Retina (tissue), 1 donor: ENCODE measurements at regions not wholly inside any gene's neighbourhood (a gene's known extent, or its start where the extent isn't known, plus 50 kb on each side); places are given as distances from the start of the nearest gene placed in this dataset.
A peak's percentile ranks its signal among the peaks of the same experiment; 100 is the strongest.
"Not testable (repeated sequence)": the region's sequence is repeated elsewhere in the genome, so short reads cannot be mapped to it uniquely, and the experiment has no call there.

Experiments
- DNase-seq: peaks from one replicate; pipeline ENCODE4 v3.0.0-alpha.2; 2016

DNA sequence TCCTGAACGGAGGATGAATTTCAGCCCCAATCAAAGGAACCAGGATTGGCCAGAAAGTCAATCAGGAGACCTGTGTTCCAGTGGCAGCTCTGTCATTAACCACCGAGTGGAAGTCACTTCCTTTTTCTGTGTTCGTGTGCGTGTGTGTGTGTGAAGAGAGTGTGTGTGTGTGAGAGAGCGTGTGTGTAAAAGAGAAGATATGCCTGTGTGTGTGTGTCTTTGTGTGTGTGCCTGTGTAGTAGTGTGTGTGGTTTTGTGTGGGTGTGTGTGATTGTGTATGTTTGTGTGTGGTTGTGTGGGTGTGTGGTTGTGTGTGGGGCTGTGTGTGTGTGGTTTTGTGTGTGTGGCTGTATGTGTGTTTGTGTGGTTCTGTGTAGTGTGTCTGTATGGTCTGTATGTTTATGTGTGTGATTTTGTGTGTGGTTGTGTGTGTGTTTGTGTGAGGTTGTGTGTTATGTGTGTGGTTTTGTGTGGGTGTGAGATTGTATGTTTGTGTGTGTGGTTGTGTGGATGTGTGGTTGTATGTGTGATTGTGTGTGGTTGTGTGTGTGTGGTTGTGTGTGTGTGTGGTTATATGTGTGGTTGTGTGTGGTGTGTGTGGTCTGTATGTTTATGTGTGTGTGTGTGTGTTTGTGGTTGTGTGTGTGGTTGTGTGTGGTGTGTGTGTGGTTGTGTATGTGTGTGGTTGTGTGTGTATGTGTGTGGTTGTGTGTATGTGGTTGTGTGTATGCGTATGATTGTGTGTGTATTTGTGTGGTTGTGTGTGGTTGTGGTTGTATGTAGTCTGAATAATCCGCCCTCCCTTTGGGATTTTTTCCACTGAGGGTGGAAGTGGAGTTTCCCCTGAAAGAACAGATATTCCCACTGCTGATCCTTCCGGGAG lies 314.4 kb downstream of the SHQ1 start:
- DNase-seq: no peak

DNA sequence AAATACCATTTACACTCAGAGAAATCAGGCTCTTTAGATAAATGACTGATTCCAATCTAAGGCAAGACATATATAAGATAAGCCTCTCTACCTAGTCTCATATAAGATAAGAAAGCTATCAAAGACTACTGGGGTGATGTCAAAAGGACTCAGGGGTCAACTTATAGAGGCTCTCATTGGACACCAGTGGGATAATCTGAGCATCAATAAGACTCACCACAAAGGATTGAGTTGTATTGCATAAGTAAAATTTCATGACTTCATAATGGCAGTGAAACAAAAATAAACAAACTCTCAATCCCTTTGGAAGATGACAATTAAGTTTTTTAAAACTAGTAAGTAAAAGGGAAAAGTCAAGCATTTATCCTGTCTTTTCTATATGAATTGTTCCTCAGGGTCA lies 317.8 kb downstream of the SHQ1 start:
- DNase-seq: no peak

DNA sequence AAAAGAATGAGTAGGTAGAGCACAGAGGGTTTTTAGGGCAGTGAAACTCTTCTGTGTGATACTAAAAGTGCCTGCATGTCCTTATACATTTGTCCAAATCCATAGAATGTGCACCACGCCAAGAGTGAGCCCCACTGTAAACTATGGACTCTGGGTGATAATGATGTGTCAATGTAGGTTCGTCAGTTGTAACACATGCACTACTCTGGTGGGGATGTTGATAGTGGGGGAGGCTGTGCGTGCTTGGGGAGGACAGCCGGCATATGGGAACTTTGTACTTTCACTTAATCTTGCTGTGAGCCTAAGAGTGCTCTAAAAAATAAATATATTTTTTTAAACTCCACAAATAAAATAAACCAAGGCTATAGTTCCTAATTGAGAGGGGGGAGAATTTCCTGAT lies 319.2 kb downstream of the SHQ1 start:
- no peak for DNase-seq

DNA sequence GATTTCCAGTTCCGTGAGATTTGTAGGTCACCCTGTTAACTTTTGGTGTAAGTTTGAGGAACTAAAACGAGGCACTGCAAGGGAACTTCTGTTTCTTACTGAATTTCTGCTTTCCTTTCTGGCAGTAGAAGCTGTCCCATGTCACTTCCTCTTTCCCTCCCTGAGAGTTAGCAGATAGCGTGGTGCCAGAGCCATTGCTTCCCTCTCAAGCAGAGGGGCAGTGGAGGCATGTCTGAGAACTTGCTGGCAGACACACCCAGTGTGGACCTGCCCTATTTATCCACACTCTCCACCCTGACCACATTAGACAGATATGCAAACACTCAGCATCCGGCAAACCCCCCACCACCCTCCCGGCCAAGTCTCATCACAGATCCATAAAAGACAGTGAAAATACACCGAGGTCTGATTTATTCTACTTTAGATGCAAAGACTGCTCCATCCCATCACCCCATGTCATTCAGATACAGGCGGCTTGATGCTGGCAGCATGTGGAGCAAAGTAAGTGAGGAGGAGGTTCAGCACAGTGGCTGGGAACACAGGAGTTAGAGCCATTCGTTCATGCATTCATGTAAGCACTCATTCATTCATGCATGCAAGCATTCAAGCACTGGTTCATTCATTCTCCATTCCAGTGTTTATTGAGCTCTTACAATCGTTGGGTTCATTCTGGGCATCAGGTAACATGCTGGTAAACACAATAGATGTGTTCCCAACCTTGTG lies 324.7 kb downstream of the SHQ1 start:
- no peak for DNase-seq

DNA sequence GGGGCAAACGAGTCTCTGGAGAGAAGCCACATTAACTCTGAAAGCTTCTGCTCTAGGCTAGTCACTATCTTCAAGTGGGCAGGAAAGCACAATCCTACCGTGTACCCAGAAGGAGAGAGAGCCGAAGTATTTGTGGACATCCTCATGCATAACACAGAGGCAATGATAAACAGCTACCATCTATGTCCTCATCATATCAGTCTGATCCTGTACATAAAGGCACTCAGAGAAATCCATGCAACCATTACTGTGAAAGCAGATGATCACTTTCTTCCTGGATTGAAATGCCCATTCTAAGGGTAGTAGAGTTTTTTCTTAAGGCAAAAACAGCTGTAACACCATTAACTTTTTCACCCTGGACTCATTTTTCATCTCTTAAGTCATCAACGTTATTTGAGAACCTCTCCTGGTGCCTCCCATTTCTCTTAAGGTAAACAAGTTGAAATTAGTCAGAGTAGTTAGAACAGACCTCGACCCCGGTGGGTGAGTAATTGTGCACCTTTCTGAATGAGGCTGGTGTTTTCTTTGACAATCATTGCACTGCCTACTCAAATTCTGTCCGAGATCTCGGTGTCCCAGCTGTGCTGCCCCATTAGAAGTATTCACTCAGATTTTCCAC lies 327.4 kb downstream of the SHQ1 start:
- no peak for DNase-seq

DNA sequence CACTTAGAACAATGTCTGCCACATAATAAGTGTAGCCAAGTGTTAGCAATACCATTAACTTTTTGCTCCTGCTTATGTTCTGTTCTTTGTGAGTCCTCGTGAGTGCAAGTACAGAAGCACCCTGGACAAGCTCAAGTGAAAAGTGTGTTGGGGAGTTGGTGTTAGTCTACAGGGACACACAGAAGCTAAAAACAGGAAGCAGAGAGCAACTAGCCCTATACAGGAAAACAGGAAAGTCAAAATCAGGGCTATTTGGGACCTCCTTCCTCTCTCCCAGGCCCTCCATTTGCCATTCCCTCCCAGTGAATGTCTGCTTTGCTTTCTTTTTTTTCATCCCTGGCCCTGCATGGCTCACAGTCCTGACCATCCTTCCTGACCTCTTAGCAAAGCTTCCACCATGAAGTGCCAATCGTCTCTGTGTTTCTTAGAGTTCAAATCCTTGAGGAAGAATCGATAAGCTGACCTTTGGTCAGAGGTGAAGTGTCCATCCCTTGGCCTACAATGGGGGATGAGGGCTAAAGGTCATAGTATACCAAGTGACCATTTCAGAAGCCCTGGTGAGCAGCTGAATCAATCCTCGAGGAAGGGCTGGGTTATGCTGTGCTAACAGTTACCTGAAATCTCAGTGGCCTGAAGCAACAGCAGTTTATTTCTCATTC lies 328.2 kb downstream of the SHQ1 start:
- DNase-seq: no peak

DNA sequence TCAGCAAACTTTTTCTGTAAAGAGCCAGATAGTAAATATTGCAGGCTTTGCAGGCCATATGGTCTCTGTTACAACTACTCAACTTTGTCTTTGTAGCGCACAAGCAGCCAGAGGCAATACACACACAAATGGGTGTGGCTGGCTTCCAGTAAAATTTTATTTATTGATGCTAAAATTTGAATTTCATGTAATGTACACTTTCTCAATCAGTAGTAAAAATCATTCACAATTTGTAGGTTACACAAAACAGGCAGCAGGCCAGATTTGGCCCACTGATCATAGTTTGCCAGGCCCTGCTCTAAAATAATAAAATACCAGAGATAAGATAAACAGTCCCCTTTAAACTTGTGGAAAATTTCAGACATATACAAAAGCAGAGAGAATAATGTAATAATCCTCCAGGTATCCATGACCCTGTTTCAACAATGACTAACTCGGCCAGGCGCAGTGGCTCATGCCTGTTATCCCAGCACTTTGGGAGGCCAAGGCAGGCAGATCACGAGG lies 330.3 kb downstream of the SHQ1 start:
- no peak for DNase-seq

DNA sequence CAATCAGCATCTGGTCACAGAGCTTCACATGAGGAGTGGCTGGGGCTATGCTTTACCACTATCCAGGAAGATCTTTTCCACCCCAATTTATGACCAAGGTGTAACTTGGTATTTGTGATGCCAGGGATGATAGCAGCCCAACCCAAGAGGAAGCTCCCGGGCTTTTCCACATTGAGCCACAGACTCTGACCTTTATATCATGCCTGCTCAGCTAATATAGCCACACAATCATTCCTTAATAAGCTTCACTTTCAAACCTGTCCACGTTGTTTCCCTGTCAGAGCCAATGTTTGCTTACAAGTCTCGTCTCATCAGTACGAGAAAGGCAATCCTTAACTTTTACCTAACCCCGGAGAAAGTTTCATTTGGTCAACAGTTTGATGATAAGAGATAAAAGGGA lies 330.9 kb downstream of the SHQ1 start:
- DNase-seq: no peak

DNA sequence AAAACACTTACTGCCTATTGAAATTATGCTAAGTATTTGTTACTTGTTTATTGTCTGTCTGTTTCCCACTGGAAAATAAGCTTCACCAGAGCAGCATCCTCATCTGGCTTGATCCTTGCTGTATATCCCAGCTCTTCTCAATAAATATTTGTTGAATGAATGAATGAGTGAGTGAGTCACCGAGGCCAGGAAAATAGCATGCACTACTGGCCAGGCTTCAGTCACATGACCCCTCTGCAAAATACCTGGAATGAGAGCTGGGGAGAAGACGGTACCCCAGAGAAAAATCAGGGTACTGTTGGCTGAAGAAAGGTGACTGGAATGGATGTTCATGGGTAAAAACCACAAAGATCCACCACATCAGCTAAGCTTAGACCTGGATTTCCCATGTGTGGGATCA lies 331.9 kb downstream of the SHQ1 start:
- DNase-seq: no peak

DNA sequence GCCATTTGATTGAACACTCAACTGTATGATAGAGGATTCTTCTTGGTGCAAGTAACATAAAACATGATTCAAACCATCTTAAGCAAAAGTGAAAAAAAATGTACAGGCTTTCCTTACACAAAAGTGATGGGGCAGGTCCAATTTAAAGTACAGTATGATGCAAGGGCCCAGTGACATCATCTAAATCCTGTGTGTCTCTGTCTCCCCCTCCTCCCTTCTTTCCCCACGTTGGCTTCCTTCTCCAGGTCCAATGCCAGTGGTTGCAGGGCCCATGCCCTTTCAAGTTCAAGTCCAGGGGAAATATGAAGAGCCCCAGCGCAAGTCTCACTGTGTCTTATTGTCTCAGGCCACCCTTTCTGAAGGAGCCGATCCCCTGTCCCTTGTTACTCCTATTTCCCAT lies 332.3 kb downstream of the SHQ1 start:
- DNase-seq: no peak

DNA sequence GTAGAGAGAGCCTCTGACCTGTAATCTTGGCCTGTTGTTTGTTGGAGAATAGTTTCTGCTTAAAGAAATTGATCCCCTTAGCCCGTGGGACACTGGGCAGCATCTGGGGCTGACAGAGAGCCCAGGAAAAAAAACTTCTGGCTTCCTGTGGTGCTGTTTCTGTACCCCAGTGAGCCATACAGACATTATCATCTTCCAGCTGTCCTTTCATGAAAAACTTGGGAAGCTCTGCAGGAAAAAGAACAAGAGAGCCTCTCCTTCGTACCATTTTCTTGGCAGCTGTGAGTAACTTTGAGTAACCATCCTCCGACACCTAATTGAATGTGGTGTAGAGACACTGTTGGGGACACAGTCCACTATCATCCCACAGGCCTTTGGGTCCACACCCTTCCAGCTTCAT lies 333.0 kb downstream of the SHQ1 start:
- no peak for DNase-seq

DNA sequence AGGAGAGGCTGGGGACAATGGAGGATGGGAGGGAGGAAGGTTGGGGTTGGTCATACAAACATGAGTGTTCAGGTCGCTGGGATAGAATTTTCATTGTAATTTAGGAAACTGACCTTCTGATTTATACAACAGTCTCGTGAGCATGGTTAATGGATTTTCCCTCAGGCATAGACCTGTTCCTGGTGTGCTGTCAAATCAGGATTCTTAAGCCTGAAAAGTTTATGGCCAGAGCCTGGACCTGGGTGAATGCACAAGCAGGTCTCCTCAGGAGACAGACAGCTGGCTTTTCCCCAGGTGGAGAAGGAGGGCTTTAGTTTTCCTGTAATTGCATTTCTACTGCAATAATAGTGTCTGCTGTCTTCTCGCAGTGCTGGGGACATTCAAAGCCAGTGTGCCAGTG lies 338.0 kb downstream of the SHQ1 start:
- no peak for DNase-seq

DNA sequence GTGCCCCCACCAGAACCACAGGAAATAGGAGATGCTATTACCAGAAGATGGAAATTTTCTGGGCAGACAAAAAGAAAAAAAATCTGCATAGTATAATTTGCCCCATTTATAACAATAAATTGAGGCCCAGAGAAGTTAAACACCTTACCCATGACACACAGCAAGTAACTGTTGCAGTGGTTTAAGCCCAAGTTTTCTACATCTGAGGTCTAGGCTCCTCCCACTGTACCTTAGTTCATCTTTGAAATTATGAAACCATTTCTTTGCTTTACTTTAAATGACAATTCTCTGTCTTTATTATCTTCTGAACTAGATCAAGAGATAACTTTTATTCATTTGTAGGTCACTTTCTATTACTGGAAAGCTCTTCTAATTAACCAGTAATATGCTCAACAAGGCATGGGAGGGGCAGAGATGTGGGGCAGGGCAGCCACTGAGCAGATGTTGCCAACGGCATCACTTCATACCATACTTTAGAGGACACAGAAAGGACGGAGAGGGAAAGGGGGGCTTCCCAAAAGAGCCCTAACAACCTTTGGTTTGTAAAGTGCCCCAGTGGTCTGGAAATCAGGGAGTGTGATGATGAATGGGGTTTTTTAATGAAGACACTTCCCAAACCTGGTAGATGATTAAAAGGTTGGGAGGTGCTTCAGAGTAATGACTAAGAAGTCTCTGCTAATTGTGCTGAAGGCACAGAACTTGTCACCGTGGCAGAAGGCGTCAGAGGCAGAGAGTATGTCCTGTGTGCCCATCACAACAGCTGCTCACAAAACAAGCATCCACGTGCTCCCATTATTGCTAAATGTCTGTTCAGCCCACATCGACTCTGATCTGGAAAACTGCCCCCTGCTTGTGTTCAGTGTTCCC lies 342.5 kb downstream of the SHQ1 start:
- no peak for DNase-seq

DNA sequence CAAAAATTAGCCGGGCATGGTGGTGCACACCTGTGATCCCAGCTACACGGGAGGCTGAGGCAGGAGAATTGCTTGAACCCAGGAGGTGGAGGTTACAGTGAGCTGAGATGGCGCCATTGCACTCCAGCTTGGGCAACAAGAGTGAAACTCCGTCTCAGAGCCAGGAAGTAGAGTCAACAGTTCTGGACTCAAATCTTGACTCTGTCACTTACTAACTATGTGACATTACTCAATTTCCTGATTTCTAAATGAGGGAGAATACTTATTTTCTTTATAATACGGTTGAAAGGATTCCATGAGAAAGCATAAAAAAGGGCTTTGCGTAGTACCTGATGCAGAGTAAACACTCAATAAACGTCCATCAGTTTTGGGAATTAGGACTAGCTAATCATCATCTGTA lies 350.7 kb downstream of the SHQ1 start:
- not testable (repeated sequence) for DNase-seq

DNA sequence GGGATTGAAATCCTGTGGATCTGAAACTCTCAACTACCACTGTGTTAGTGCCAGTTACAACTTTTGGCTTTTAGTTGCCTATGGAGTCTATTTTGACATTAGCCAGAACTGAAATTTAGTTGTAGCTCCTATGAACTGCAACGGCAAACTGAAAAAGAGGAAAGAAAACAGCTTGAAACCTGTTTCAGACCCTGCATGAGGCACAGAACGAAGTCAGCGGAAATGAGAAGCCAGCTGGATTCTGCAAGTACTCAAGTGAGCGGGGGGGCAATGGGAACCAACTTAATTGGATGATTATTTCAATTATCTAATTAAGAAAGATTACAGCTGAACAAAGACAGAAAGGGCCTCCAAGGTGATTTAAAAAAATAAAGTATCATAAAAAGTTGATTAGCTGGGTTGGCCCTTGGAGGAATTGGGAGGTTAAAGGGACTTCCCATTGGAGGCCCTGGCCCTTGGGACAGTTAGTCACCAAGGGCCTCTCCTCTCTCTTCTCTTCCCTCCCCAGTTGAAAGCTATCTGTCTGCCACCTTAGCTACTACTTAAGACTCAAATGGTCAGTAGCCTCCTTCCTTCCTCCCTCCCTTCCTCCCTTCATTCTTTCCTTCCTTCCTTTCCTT lies 352.1 kb downstream of the SHQ1 start:
- no peak for DNase-seq

DNA sequence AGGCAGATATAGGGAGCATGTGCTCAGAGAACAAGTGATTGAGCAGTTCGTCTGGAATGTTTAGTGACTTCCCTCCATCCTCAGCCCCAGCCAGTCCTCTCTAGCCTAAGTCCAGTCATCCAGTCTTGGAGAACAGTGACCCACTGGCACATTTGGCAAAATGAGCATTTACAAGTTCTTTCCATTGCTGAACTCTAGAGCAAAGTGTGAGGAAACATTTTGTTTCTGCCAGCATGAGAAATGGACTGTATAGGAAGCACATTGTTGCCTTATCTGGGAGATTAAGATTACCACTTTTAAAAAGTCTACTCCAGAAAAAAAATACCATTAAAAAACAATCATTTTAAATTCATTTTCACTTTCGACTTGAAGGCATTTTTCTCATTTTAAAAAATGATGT lies 353.6 kb downstream of the SHQ1 start:
- DNase-seq: no peak

DNA sequence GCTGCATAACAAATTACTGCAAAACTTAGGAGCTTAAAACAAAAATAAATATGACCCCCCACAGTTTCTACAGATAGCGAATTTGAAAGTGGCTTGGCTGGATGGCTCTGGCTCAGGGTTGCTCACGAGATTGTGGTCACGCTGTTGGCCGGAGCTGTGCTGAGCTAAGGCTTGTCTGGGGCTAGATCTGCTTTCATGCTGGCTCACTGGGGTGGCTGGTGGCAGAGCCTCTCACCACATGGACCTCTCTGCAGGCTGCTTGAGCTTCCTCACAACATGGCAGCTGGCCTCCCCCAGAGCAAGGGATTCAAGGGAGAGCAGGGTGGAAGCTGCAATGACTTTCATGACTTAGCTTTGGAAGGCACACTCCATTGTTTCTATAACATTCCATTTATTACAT lies 354.1 kb downstream of the SHQ1 start:
- no peak for DNase-seq

DNA sequence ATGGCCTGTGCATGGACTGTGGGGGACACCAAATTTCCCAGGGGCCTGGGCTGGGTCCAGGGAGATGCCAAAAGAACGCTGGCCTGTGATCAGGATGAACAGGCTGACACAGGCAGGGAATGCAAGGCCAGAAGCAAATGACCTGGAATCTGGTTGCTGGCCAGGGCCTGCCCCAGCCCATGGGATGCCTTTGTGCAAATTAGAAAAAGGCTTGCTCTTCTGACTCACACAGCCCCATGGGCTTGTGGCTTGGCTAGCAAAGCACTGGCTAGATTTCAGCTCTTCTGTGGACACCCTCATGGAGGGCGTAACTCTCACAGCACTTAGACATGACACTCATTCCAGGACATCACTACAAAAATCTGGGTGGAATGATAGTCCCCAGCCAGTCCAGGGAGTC lies 356.0 kb downstream of the SHQ1 start:
- DNase-seq: no peak

DNA sequence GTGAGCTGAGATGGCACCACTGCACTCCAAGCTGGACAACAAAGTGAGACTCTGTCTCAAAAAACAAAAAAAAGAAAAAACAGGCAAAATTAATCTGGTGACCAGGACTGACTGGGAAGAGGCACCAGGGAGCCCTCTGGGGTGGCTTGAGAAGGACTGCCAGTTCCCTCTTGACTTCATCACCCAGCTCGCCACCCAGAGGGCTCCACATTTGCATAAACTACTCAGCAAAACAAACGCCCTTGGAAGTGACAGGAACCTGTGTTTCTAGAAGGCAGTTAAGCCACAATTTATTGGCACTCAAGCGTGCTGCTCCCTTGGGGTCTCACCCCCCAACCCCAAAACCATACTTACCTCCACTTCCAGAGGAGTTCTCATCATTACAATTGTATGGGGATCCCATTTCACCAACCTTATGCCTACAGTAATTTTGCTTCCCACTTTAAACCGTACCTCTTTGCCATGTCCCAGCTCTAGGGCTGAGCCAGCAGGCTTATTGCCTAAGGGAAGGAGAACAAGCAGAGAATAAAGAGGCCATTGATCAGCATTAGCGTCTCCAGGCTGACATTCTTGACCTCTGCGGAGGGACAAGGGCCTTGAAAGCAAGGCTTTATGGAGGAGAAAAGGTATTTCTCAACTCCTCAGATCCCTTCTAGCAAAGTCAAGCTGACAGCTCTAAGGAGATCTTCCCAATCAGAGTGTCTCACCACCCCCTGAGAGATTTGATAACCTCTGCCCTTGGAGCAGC lies 357.4 kb downstream of the SHQ1 start:
- DNase-seq: peak; percentile 48

DNA sequence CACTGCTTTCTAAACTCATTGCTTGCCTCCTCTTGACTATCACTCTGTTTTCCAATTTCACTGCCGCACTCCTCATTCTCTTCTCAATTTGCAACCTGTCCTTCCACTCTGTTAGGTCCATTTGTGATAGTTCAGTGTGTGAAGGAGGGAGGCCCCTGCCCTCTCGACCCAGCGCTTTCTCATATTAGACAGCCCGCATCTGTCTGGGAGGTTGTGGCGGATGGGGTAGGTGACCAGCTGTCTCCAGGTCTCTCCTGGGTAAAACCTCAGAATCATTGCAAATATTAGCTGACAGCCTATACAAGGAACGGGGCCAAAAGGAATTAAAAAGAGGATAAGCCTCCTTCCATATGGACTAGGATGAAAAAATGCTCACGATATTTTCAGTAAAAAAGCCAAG lies 358.3 kb downstream of the SHQ1 start:
- peak; percentile 45 for DNase-seq

DNA sequence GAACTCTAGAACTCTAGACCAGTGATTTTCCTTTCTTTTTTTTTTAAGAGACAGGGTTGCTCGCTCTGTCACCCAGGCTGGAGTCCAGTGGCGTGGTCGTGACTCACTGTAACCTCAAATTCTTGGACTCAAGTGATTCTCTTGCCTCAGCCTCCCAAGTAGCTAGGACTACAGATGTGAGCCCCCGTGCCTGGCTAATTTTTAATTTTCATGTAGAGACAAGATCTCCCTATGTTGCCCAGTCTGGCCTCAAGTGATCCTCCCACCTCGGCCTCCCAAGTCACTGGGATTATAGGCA lies 359.6 kb downstream of the SHQ1 start:
- DNase-seq: no peak
